Uterus (tissue), 2 donors: ENCODE measurements at regions not wholly inside any gene's neighbourhood (a gene's known extent, or its start where the extent isn't known, plus 50 kb on each side); places are given as distances from the start of the nearest gene placed in this dataset.

Experiments
- CTCF ChIP-seq, 4 experiments: fragments of 200-600 bp in 2 of 4; fragments of 450-650 bp in 2 of 4; sonication (generic) in 2 of 4; IDR thresholded peaks; one replicate each; pipeline ENCODE4 v1.5.1; 2016 to 2019; ENCODE audit warnings: antibody characterized with exemption in 4 of 4, mild to moderate bottlenecking in 2 of 4, moderate library complexity in 1 of 4
- POLR2A ChIP-seq, 2 donors: fragments of 450-650 bp; IDR thresholded peaks; one replicate each; pipeline ENCODE4 v1.6.1; 2016; ENCODE audit warnings: antibody characterized with exemption in 2 of 2, mild to moderate bottlenecking in 1 of 2, moderate library complexity in 1 of 2

- TF ChIP-seq CTCF (IDR thresholded peaks at IDR 0.05) (no peak), POLR2A (IDR thresholded peaks at IDR 0.05) (no peak)
Measured at GRCh38 chr3:117135207-117135606, 425.6 kb downstream of the TUSC7 start.
